SH-SY5Y (cell line): ENCODE measurements at regions not wholly inside any gene's neighbourhood (a gene's known extent, or its start where the extent isn't known, plus 50 kb on each side); places are given as distances from the start of the nearest gene placed in this dataset.

Experiments
- GATA2 ChIP-seq: IDR thresholded peaks from 2 replicates; pipeline ENCODE4 v1.6.1; 2011; ENCODE audit warnings: mild to moderate bottlenecking, low read depth, low read length
- GATA3 ChIP-seq: IDR thresholded peaks from 2 replicates; pipeline ENCODE4 v1.6.1; 2011; ENCODE audit warnings: low read depth, mild to moderate bottlenecking, low read length, moderate library complexity

- no peak for TF ChIP-seq GATA2
- no peak for TF ChIP-seq GATA3
These were observed 127.6 kb upstream of the RPS23 start for GRCh38 chr5:82405618-82406204.
